Mucosa of descending colon (tissue), 3 donors: ENCODE measurements at regions not wholly inside any gene's neighbourhood (a gene's known extent, or its start where the extent isn't known, plus 50 kb on each side); places are given as distances from the start of the nearest gene placed in this dataset.

ENCODE experiments used
- ATAC-seq: fragments of 200-7000 bp; cut with Tn5 transposase; one replicate; pipeline ENCODE4 v1.9.1; 2020; ENCODE audit warnings: mild to moderate bottlenecking, moderate library complexity
- DNase-seq, 3 donors: peaks; one replicate each; pipeline ENCODE4 v3.0.0-alpha.2; 2020
- H3K36me3 ChIP-seq: fragments of 200-600 bp; one replicate; pipeline ENCODE4 v1.8.0; 2021; ENCODE audit warnings: low read depth, mild to moderate bottlenecking
- H3K4me1 ChIP-seq: fragments of 200-600 bp; one replicate; pipeline ENCODE4 v1.8.0; 2021; ENCODE audit warnings: low read depth, mild to moderate bottlenecking
- H3K4me3 ChIP-seq: fragments of 200-600 bp; one replicate; pipeline ENCODE4 v1.8.0; 2021; ENCODE audit warnings: mild to moderate bottlenecking
- H3K9me3 ChIP-seq: fragments of 200-600 bp; one replicate; pipeline ENCODE4 v1.8.0; 2021; ENCODE audit warnings: mild to moderate bottlenecking
- CTCF ChIP-seq: fragments of 200-600 bp; IDR thresholded peaks from one replicate; pipeline ENCODE4 v1.8.0; 2022; ENCODE audit warnings: antibody characterized with exemption, mild to moderate bottlenecking
- intact Hi-C, 2 donors: fragments of 100-400 bp; cut with DNase I in 1 of 2; cut with micrococcal nuclease in 1 of 2; formaldehyde crosslinking; loops; one replicate each; pipeline versions ENCODE4 v1.11.0 to v1.11.1; 2022; cut with DNase I, micrococcal nuclease
- donor health status: DM: no; HTN: no; CAD: no; lungs with moderate emphysema.
- donor health status: DM: no; HTN: no; CAD: no.
- donor health status: DM: no; HTN: yes; CAD: no.

GRCh38 chr18:39602131-39602530 is 2036.5 kb upstream of the CELF4 start:
- intact Hi-C loops = no loop called here
- no peaks in the 10 kb centered on the region for H3K9me3 ChIP-seq
- no peak overlapping the region for H3K4me3 ChIP-seq
- DNase-seq (no peak), ATAC-seq (no peak)
- H3K36me3 ChIP-seq = no peaks in the 10 kb centered on the region
- no peak for TF ChIP-seq CTCF
- peaks cover 2% of the 10 kb centered on the region for H3K4me1 ChIP-seq

GRCh38 chr18:39600894-39601293 is 2035.3 kb upstream of the CELF4 start:
- intact Hi-C loops = no loop called here
- Histone ChIP-seq H3K9me3 (no peaks in the 10 kb centered on the region), H3K4me3 (no peak overlapping the region), H3K36me3 (no peaks in the 10 kb centered on the region), H3K4me1 (peaks cover 7% of the 10 kb centered on the region)
- no peak for ATAC-seq
- DNase-seq = no peak
- no peak for TF ChIP-seq CTCF

GRCh38 chr18:39599251-39599650 is 2033.7 kb upstream of the CELF4 start:
- no peak for ATAC-seq
- no peak for DNase-seq
- intact Hi-C loops = no loop called here
- H3K4me3 ChIP-seq = no peak overlapping the region
- H3K36me3 ChIP-seq = no peaks in the 10 kb centered on the region
- H3K4me1 ChIP-seq = peaks cover 7% of the 10 kb centered on the region
- TF ChIP-seq CTCF = no peak
- no peaks in the 10 kb centered on the region for H3K9me3 ChIP-seq

GRCh38 chr18:39596891-39597290 is 2031.3 kb upstream of the CELF4 start:
- no peaks in the 10 kb centered on the region for H3K9me3 ChIP-seq
- intact Hi-C loops = no loop called here
- peak; percentile 98 for ATAC-seq
- no peak overlapping the region for H3K4me3 ChIP-seq
- H3K36me3 ChIP-seq = no peaks in the 10 kb centered on the region
- DNase-seq = peak in 1 of 3 donors; percentile 3
- TF ChIP-seq CTCF = no peak
- H3K4me1 ChIP-seq = peaks cover 7% of the 10 kb centered on the region

GRCh38 chr18:39596221-39596620 is 2030.6 kb upstream of the CELF4 start:
- Histone ChIP-seq H3K4me1 (peaks cover 7% of the 10 kb centered on the region), H3K4me3 (no peak overlapping the region), H3K9me3 (no peaks in the 10 kb centered on the region), H3K36me3 (no peaks in the 10 kb centered on the region)
- TF ChIP-seq CTCF = no peak
- no peak for ATAC-seq
- no peak for DNase-seq
- intact Hi-C loops = no loop called here

GRCh38 chr18:39594206-39594605 is 2028.6 kb upstream of the CELF4 start:
- intact Hi-C loops = no loop called here
- Histone ChIP-seq H3K4me1 (peaks cover 7% of the 10 kb centered on the region), H3K36me3 (no peaks in the 10 kb centered on the region), H3K9me3 (no peaks in the 10 kb centered on the region), H3K4me3 (no peak overlapping the region)
- DNase-seq (no peak), ATAC-seq (no peak)
- TF ChIP-seq CTCF = no peak
